Activated effector memory CD4-positive, alpha-beta T cell treated with anti-CD3 and anti-CD28 coated beads, Interleukin-2, amount 50 U/mL, for 16 hours (primary cell): ENCODE measurements at regions not wholly inside any gene's neighbourhood (a gene's known extent, or its start where the extent isn't known, plus 50 kb on each side); places are given as distances from the start of the nearest gene placed in this dataset.

Experiments used
- DNase-seq: peaks from one replicate; pipeline ENCODE4 v3.0.0-alpha.2; 2020

GRCh38 chr10:111204838-111205237 lies 128.0 kb downstream of the ADRA2A start:
- DNase-seq: no peak

- DNase-seq: no peak
Observed at GRCh38 chr10:111206521-111206920, 129.7 kb downstream of the ADRA2A start.

- DNase-seq: no peak
Observed at GRCh38 chr10:111207500-111207899, 130.7 kb downstream of the ADRA2A start.

- no peak for DNase-seq
Observed at GRCh38 chr10:111208951-111209350, 132.1 kb downstream of the ADRA2A start.

GRCh38 chr10:111209692-111210091 lies 132.9 kb downstream of the ADRA2A start:
- no peak for DNase-seq

- DNase-seq: no peak
Observed at GRCh38 chr10:111211241-111211640, 134.4 kb downstream of the ADRA2A start.

GRCh38 chr10:111211706-111212105 lies 134.9 kb downstream of the ADRA2A start:
- no peak for DNase-seq

GRCh38 chr10:111221682-111222480 lies 145.1 kb downstream of the ADRA2A start:
- DNase-seq: no peak

- no peak for DNase-seq
Observed at GRCh38 chr10:111222961-111223360, 146.1 kb downstream of the ADRA2A start.

- no peak for DNase-seq
Observed at GRCh38 chr10:111231779-111232178, 154.9 kb downstream of the ADRA2A start.

GRCh38 chr10:111233439-111233838 lies 156.6 kb downstream of the ADRA2A start:
- no peak for DNase-seq

- no peak for DNase-seq
Observed at GRCh38 chr10:111234234-111234913, 157.5 kb downstream of the ADRA2A start.

- no peak for DNase-seq
Observed at GRCh38 chr10:111234914-111235302, 158.1 kb downstream of the ADRA2A start.

GRCh38 chr10:111240348-111240747 lies 163.5 kb downstream of the ADRA2A start:
- DNase-seq: no peak

- DNase-seq: no peak
Observed at GRCh38 chr10:111243126-111243525, 166.3 kb downstream of the ADRA2A start.

- no peak for DNase-seq
Observed at GRCh38 chr10:111246136-111246535, 169.3 kb downstream of the ADRA2A start.

GRCh38 chr10:111246814-111247452 lies 170.1 kb downstream of the ADRA2A start:
- no peak for DNase-seq

- DNase-seq: no peak
Observed at GRCh38 chr10:111247781-111248389, 171.1 kb downstream of the ADRA2A start.

- no peak for DNase-seq
Observed at GRCh38 chr10:111249925-111250324, 173.1 kb downstream of the ADRA2A start.

- no peak for DNase-seq
Observed at GRCh38 chr10:111261081-111261615, 184.3 kb downstream of the ADRA2A start.

GRCh38 chr10:111265341-111265740 lies 188.5 kb downstream of the ADRA2A start:
- no peak for DNase-seq

- DNase-seq: no peak
Observed at GRCh38 chr10:111266165-111266564, 189.3 kb downstream of the ADRA2A start.

GRCh38 chr10:111267673-111268072 lies 190.8 kb downstream of the ADRA2A start:
- no peak for DNase-seq
